Activated CD8-positive, alpha-beta memory T cell treated with anti-CD3 and anti-CD28 coated beads for 1 hour (primary cell): ENCODE measurements at regions not wholly inside any gene's neighbourhood (a gene's known extent, or its start where the extent isn't known, plus 50 kb on each side); places are given as distances from the start of the nearest gene placed in this dataset.
"Not testable (repeated sequence)": the region's sequence is repeated elsewhere in the genome, so short reads cannot be mapped to it uniquely, and the experiment has no call there.

Source experiments
- DNase-seq, 2 donors: peaks; one replicate each; pipeline ENCODE4 v3.0.0-alpha.2; 2020; ENCODE audit warnings: low read depth in 1 of 2; ENCODE audit errors: extremely low read depth in 1 of 2

DNA sequence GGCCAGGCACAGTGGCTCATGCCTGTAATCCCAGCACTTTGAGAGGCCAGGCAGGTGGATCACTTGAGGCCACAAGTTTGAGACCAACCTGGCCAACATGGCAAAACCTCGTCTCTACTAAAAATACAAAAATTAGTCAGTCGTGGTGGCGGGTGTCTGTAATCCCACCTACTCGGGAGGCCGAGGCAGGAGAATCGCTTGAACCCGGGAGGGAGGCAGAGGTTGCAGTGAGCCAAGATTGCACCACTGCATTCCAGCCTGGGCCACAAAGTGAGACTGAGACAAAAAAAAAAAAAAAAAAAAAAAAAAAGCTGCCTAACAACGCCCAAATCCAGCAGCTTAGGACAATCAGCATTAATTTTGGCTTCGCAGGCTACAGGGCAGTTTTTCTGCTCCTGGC lies 167.1 kb downstream of the GOSR1 start:
- DNase-seq: not testable (repeated sequence)

GRCh38 chr17:30641428-30641827 lies 164.2 kb downstream of the GOSR1 start:
- DNase-seq: not testable (repeated sequence)

DNA sequence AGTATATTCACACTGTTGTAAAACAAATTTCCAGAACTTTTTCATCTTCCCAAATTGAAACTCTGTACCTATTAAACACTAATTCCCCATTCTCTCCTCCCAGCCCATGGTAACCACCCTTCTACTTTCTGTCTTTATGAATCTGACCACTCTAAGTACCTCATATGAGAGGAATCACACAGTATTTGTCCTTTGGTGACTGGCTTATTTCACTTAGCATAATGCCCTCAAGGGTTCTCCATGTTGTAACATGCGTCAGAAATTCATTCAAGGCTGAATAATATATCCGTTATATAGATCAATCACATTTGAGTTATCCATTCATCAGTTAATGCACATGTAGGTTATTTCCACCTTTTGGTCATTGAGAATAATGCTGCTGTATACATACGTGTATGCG lies 162.2 kb downstream of the GOSR1 start:
- not testable (repeated sequence) for DNase-seq

DNA sequence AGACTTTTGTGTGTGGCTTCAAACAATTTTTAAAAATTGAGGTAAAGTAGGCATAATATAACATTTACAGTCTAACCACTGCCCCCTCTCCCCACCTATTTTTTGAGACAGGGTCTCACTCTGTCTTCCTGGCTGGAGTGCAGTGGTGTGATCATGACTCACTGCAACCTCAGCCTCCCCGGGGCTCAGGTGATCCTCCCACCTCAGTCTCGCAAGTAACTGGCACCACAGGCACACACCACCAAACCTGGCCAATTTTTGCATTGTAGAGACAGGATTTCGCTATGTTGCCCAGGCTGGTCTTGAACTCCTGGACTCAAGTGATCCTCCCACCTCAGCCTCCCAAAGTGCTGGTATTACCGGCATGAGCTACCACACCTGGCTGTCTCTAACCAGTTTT lies 161.8 kb downstream of the GOSR1 start:
- DNase-seq: not testable (repeated sequence)

GRCh38 chr17:30631651-30632050 lies 154.4 kb downstream of the GOSR1 start:
- DNase-seq: not testable (repeated sequence)

DNA sequence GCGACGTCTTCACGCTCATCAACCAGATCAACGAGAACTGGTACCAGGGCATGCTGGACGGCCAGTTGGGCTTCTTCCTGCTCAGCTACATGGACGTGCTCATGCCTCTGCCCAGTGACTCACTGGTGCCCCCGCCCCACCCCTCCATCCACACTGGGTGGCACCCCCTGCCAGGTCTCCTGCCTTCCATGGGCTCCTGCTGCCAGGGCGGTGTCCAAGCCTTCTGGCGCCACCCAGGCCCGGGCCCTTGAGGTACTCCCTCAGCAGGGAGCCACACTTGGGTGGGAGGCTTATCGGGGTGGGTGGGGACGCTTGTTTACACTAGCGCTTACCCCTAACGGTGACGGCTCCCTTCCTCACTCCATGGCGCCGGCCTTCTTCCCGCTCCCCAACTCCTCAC lies 148.2 kb downstream of the GOSR1 start:
- not testable (repeated sequence) for DNase-seq

GRCh38 chr17:30624180-30624579 lies 147.0 kb downstream of the GOSR1 start:
- DNase-seq: not testable (repeated sequence)

GRCh38 chr17:30609682-30610081 lies 132.5 kb downstream of the GOSR1 start:
- DNase-seq: not testable (repeated sequence)

GRCh38 chr17:30605523-30605922 lies 128.3 kb downstream of the GOSR1 start:
- no peak for DNase-seq

GRCh38 chr17:30605027-30605426 lies 127.8 kb downstream of the GOSR1 start:
- DNase-seq: no peak

DNA sequence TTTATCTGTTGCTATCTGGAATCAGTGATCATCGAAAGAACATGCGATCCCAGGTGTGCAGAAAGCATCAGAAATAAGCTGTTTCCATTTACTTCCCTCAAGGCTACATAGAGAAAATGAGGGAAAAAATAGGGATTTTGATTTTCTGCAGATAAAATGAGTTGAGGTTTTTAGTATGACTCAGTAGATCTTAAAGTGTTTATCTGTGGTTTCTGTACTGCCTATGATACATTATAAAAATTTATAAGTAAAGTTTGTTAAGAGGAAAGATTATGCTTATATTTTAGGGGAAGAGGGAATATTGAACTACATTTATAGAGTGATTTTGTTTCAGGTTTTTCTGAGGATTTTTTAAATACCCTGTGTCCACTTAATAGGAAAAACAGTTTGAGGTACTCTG lies 125.2 kb downstream of the GOSR1 start:
- DNase-seq: not testable (repeated sequence)

GRCh38 chr17:30601984-30602383 lies 124.8 kb downstream of the GOSR1 start:
- not testable (repeated sequence) for DNase-seq

DNA sequence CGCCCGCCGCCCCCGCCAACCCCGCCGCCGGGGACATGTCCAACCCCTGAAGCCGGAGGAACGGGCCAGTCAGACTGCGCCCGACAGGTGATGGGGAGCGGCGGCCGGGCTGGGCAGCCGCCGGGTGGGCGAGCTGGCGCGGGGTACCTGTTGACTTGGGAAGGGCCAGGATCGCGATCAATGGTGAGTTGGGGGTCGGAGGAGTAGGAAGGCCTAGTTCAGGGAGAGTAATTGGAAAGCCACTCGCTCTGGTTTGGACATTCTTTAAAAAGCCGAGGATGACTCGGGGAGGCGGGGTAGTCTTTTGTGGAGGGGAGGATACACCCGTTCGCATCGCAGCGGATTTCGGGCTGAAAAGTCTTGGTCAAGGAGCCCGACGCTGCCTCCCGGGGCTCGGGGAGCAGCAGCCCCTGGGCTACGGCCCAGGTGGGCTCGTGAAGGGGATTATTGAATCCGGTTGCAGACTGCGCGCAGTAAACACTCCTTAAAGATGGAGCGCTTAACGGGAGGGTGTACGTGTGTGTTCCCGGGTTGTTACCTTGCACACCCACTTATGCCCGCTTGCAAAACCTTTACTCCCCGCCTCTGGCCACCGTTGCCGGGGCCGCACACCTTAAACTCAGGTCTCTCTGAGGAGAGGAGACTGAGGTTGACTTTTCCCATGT lies 123.8 kb downstream of the GOSR1 start:
- peak in 1 of 2 donors; percentile 4 for DNase-seq

DNA sequence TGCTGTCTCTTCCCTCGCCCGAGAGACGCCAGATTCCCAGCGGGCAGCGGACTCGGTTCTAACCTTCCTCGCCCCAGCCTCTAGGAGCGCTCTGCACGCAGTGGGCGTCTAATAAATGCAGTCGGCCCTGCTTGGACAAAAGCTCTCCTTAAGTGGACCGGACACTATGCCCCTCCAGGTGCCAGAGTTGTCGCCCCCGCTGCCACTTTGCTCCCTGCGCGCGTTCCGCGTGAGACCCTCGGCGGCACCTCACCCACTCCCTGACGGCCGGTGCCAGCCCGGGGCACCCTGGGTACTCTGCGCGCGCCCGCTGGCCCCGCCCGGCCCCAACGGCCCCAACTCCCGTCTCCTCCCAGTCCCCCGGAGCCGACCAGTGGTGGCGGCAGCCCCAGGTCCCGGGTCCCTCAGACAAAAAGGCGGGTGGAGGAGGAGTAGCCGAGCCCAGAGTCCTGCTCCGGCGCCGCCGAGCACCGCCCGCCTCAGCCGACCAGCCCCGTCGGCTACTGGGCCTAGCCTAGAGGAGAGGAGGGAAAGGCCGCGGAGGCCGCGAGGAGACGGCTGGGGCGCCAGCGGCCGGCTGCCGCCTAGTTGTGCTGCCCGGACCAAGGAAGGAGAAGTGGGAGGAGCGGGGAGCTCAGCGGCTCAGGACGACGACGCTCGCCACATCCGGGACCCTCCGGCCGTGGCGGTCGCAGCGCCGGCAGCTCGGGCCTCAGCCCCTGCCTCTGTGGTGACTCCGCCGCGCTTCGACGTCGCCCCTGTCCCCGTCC lies 123.0 kb downstream of the GOSR1 start:
- peak in 1 of 2 donors; percentile 33 for DNase-seq

DNA sequence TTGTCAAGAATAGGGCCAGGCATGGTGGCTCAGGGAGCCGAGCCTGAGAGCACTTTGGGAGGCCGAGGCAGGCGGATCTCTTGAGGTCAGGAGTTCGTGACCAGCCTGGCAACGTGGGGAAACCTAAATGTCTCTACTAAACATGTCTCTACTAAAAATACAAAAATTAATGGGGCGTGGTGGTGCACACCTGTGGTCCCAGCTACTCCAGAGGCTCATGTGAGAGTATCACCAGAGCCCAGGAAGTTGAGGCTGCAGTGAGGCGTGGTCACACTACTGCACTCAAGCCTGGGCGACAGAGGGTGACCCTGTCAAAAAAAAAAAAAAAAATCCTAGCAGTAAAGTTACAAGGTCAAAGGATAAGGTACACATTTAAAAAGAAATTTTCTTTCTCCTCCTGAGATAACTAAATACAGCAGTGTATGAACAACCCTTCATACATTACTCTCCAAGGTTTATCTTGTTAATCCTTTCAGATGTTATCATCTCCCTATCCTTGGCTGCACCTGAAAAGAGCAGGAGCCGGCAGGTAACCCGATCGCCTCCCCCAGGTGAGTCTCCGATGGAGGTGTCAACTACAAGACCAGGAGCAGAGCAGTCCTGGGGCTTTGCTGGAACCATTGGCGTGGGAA lies 122.3 kb downstream of the GOSR1 start:
- no peak for DNase-seq

DNA sequence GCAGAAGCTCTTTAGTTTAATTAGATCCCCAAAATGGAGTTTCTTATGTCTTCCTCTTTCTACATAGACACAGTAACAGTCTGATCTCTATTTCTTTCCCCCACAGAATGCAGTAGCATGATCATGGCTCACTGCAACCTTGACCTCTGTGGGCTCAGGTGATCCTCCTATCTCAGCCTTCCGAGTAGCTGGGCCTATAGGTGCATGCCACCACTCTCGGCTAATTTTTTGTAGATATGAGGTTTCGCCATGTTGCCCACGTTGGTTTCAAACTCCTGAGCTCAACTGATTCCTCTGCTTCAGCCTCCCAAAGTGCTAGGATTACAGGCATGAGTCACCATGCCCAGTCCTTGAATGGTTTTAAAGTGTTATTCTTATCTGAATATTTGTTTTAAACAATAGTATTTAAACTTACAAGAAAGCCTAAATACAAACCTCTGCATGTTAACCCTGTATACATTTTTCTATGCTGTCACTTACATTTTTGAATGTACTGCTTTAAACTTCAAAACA lies 120.6 kb downstream of the GOSR1 start:
- DNase-seq: no peak

DNA sequence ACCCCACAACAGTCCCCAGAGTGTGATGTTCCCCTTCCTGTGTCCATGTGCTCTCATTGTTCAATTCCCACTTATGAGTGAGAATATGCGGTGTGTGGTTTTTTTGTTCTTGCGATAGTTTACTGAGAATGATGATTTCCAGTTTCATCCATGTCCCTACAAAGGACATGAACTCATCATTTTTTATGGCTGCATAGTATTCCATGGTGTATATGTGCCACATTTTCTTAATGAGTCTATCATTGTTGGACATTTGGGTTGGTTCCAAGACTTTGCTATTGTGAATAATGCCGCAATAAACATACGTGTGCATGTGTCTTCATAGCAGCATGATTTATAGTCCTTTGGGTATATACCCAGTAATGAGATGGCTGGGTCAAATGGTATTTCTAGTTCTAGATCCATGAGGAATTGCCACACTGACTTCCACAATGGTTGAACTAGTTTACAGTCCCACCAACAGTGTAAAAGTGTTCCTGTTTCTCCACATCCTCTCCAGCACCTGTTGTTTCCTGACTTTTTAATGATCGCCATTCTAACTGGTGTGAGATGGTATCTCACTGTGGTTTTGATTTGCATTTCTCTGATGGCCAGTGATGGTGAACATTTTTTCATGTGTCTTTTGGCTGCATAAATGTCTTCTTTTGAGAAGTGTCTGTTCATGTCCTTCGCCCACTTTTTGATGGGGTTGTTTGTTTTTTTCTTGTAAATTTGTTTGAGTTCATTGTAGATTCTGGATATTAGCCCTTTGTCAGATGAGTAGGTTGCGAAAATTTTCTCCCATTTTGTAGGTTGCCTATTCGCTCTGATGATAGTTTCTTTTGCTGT lies 120.0 kb downstream of the GOSR1 start:
- DNase-seq: not testable (repeated sequence)

GRCh38 chr17:30594953-30595371 lies 117.8 kb downstream of the GOSR1 start:
- not testable (repeated sequence) for DNase-seq

- DNase-seq: no peak
Observed at GRCh38 chr17:30594223-30594952, 117.2 kb downstream of the GOSR1 start.
